Prostate gland (tissue), 2 donors: ENCODE measurements at regions not wholly inside any gene's neighbourhood (a gene's known extent, or its start where the extent isn't known, plus 50 kb on each side); places are given as distances from the start of the nearest gene placed in this dataset.

Source experiments
- CTCF ChIP-seq, 4 experiments: fragments of 200-600 bp in 2 of 4; fragments of 450-650 bp in 2 of 4; sonication (generic) in 2 of 4; IDR thresholded peaks; 1 replicate in 3 of 4; 2 replicates in 1 of 4; pipeline ENCODE4 v1.5.1; 2016 to 2019; ENCODE audit warnings: antibody characterized with exemption in 4 of 4, mild to moderate bottlenecking in 2 of 4, moderate library complexity in 2 of 4
- POLR2AphosphoS5 ChIP-seq: sonication (generic); formaldehyde crosslinking; IDR thresholded peaks from one replicate; pipeline ENCODE4 v1.6.1; 2017; ENCODE audit warnings: antibody characterized with exemption

GRCh38 chr7:25050223-25050622 lies 70.2 kb upstream of the OSBPL3 start:
- TF ChIP-seq CTCF (IDR thresholded peaks at IDR 0.05): no peak
- TF ChIP-seq POLR2AphosphoS5: no peak
